Lower leg skin (tissue), 3 donors: ENCODE measurements at regions not wholly inside any gene's neighbourhood (a gene's known extent, or its start where the extent isn't known, plus 50 kb on each side); places are given as distances from the start of the nearest gene placed in this dataset.

Source experiments
- CTCF ChIP-seq, 3 donors: fragments of 450-650 bp; IDR thresholded peaks; one replicate each; pipeline ENCODE4 v1.5.1; 2016; ENCODE audit warnings: antibody characterized with exemption in 3 of 3, mild to moderate bottlenecking in 3 of 3, moderate library complexity in 2 of 3
- POLR2A ChIP-seq, 2 donors: fragments of 450-650 bp; IDR thresholded peaks; one replicate each; pipeline ENCODE4 v1.6.1; 2016 to 2017; ENCODE audit warnings: antibody characterized with exemption in 2 of 2, mild to moderate bottlenecking in 1 of 2, moderate library complexity in 1 of 2

GRCh38 chr15:53296603-53297002, 462.9 kb downstream of the WDR72 start:
- no peak for TF ChIP-seq CTCF (IDR thresholded peaks at IDR 0.05)
- no peak for TF ChIP-seq POLR2A (IDR thresholded peaks at IDR 0.05)
